ENCODE measurements at regions not wholly inside any gene's neighbourhood (a gene's known extent, or its start where the extent isn't known, plus 50 kb on each side); places are given as distances from the start of the nearest gene placed in this dataset.

DNA sequence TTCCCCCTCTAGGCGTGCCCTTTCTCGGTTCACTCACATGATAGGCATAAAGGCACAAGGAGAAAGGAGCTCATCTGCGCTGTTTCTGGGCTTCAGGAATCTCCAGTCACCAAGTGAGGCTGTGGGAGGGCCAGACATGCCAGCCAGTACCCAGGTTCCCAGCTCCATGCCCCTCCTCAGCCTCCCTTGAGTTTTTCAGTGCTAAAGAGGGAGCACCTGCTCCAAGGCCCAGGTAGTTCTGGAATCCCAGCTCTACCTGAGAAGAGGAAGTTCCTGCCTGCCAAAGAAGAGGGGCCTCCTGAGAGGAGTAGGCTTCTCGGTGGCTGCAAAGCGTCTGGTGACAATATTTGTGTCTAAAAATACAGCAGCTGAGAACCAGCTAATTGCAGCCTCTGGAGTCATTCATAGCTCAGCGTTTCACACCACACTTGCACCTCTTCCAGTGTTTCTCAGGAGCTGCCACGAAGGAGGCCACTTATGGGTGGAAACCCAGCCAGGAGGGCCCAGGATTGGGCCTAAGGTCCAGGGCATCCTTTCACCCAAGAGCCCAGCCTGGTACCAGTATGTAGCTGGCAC is 197.4 kb downstream of the TRIM29 start:
- DNase-seq (ENCODE audit: low spot score), result no peak

DNA sequence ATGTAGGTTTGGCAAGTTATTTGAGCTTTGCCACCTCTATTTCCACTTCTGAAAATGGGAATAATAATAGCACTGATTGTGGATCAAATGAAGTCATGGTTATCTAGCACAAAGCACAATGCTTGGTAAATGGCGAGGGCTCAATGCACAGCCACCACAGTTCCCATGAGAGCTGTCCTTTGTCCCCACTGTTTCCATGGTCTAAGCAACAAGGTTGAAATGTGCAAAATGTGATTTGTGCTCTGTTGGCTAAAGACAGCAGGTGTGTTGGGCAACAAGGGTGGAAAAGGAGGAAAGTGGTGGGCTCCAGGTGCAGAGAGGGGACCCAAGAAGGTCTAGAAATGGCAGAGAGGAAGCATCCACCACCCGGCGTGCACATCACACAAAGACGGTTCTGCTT is 200.5 kb downstream of the TRIM29 start:
- no peak for DNase-seq (ENCODE audit: low spot score)

GRCh38 chr11:119936426-119936825 is 201.5 kb downstream of the TRIM29 start:
- DNase-seq (ENCODE audit: low spot score), result no peak

DNA sequence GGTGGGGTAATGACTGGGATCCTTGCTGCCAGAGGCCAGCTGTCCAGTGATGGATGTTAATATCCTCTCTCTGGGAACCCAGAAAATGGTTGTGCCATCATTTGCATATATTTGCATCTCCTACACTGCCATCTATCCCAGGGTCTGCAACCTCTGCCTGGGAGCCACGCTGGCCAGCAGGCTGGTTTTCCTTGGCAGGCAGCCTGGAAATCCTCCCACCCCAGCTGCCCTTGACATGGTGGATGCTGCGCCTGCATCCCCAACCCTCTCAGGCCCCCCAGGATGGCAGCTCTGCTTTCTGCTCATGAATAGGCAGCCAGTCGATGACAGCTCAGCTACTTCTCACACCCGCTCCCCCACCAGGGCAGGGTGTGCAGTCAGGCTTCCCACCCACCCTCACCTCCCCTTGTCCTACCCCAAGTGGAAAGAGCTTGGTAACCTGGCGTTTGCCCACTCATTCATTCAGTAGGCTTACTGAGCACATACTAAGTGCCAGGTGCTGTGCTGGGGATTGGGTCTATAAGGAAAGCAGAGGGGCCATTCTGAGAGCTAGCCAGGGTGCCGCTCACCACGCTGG is 202.5 kb downstream of the TRIM29 start:
- DNase-seq (ENCODE audit: low spot score), result no peak

- no peak for DNase-seq (ENCODE audit: low spot score)
These were observed 203.0 kb downstream of the TRIM29 start for GRCh38 chr11:119934866-119935265.

- DNase-seq (ENCODE audit: low spot score), result no peak
These were observed 203.6 kb downstream of the TRIM29 start for GRCh38 chr11:119934267-119934666.

GRCh38 chr11:119933584-119933983 is 204.3 kb downstream of the TRIM29 start:
- no peak for DNase-seq (ENCODE audit: low spot score)

DNA sequence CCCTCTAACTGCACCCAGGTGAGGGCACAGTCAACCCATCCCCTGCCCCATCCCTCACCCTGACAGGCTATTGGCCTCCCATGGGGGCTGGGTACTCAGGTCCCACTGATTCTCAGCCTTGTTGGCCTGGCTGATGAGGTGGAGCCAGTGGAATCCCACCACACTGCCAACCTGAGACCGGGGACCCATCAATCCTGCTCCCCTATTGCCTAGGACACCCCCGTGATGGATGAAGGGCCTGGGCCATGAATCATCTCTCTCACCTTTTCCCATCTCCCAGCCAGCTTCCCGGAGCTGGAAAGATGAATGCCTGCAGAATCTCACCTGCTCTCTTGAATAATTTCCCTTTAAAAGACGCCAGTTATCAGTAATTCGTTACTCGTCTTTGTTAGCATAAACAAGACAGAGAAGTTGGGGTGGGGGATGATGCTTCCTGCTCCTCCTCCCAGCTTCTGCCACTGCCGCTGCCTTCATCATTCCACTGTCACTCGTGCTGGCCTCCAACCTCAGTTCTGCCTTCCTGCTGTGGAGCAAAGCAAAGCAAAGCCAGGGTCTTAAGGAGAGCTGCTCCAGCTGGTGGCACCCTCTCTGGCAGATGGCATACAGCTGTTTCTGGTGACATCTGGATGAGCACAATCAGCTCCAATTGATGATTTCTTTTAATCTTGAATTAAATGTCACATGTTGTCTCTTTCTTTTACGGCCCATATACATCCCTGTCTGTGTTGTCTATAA is 204.0 kb upstream of the NECTIN1 start:
- no peak for DNase-seq (ENCODE audit: low spot score)

DNA sequence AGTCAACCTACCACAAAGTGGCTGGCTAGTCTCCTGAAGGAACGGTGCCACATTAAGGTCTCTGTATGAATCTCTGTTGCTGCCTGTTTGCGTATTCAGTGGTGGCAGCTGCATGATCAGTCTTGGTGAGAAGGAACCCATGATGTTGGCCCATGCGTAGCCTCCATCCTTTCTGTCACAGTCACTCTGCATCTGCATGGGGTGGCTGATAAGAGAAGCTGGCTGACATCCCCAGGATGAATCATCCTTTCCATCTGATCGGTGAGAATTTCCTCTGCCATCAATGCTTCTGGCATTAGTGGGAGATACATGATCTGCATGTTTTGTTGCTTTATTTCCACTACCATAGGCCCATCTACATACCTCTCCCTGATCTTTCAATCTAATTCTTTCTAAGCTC is 199.0 kb upstream of the NECTIN1 start:
- no peak for DNase-seq (ENCODE audit: low spot score)

DNA sequence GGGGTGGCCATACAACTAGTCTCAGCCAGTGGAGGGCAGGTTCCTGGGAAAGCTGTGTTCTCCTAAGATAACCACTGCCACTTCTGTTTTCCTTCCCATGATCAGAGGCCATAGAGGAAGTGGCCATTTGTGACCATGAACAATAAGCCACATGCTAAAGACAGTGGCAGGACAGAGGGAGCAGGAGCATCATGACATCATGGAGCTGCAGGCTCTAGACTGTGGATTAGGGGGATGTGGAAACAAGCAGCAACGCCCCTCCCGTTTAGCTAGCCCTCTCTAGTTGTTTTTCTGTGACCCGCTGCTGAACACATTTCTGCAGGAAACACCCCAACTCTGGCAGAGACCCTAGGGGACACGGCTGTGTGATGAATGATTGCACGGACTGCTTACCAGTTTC is 195.0 kb upstream of the NECTIN1 start:
- no peak for DNase-seq (ENCODE audit: low spot score)

GRCh38 chr11:119921571-119921970 is 192.6 kb upstream of the NECTIN1 start:
- DNase-seq (ENCODE audit: low spot score), result no peak

- DNase-seq (ENCODE audit: low spot score), result no peak
These were observed 191.8 kb upstream of the NECTIN1 start for GRCh38 chr11:119920666-119921387.

DNA sequence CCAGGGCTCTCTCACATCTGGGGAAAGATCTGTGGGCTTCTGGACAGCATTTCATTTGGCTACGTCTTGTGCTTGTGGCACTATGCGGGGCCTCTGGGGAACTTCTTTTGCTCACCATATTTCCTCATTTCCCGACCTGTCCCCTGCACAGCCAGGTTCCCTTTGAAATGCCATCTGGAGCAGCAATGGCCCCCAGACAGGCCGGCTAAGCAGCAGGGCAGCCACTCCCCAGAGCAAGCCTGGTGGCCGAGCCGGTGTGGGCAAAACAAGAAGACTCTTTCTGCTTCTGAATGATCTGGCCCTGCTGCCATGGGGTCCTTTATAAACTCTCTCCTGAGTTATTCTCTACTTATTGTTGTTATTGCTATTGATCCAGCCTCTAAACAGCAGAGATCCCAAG is 190.7 kb upstream of the NECTIN1 start:
- DNase-seq (ENCODE audit: low spot score), result no peak

GRCh38 chr11:119918347-119918746 is 189.3 kb upstream of the NECTIN1 start:
- no peak for DNase-seq (ENCODE audit: low spot score)

- no peak for DNase-seq (ENCODE audit: low spot score)
These were observed 187.6 kb upstream of the NECTIN1 start for GRCh38 chr11:119916568-119916967.

DNA sequence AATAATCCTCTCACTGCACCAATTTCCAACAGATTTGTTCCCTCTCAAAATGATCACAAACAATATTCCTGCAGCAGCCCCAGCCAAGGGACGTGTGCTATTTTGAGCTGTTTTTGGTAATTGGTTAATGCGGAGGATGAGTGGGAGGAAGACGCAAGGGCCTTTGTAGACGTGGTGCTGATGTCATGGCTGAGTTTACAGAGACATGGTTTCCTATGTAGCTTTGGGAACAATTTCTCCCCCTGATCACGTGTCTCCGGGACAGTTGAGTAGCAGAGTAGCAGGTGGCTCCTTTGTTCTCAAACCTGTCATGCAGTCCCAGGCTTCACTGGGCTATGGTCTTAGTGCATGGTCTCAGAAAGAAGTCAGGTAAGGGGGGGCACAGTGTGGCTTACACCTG is 183.2 kb upstream of the NECTIN1 start:
- DNase-seq (ENCODE audit: low spot score), result no peak

GRCh38 chr11:119910650-119911049 is 181.7 kb upstream of the NECTIN1 start:
- no peak for DNase-seq (ENCODE audit: low spot score)

DNA sequence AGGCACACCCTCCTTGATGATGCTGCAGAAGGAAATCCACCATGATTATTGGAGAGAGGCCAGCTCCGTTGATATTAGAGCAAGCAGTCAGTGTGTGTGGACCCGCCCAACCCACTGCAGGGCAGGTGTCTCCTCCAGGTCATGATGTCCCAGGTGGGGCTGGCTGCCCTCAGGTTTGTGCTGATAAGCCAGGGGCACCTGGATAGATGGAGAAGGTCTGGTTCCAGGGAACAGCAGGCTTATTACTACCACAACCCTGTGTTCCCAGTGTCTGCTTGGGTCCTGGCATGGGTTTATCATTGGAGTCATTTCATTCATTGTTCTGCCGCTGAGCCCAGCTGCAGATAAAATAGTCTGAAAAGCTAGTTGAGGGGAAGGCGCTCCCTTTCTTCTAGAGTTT is 181.1 kb upstream of the NECTIN1 start:
- no peak for DNase-seq (ENCODE audit: low spot score)

GRCh38 chr11:119909495-119909894 is 180.5 kb upstream of the NECTIN1 start:
- no peak for DNase-seq (ENCODE audit: low spot score)

DNA sequence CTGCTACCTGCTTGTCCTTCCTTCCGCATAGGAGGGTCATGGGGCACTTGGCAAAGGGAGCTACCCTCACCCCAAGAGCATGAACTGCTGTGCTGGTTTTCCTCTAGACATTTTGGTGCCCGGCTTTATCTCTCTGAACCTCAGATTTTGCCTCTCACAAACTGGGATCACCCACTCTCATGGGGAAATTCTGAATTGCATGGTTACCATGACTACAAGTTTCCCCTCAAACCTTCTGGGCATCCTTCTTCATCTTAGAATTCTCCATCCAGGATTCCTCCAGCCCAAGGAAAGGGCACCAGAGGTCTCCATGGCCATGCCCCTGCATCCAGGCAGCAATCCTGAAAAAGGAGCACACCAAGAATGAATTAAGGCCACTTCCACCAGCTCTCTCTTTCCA is 180.1 kb upstream of the NECTIN1 start:
- no peak for DNase-seq (ENCODE audit: low spot score)

DNA sequence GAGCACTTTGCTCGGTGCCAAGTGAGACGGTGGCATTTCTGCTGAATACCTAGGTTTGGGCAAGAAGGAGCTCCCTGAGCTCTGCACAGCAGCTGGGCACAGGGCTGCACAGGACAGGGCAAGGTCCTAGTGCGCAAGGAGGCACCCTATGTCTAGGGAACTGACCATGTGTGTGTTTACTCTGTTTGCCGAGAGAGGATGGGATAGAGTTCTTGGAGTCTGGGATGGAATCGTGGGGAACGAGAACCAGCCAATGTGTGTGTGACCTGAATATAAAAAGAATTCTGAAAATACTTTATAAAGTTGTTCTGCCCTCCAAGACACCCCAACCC is 179.5 kb upstream of the NECTIN1 start:
- DNase-seq (ENCODE audit: low spot score), result no peak

GRCh38 chr11:119907878-119908572 is 179.0 kb upstream of the NECTIN1 start:
- peak; percentile 22 for DNase-seq (ENCODE audit: low spot score)

All from umbilical cord (tissue), 1 donor.